ENCODE measurements at regions not wholly inside any gene's neighbourhood (a gene's known extent, or its start where the extent isn't known, plus 50 kb on each side); places are given as distances from the start of the nearest gene placed in this dataset.

GRCh38 chr2:83650161-83650560 lies 808.9 kb downstream of the SUCLG1 start:
- no peak for DNase-seq (ENCODE audit: low spot score)

- no peak for DNase-seq (ENCODE audit: low spot score)
These were observed 818.6 kb downstream of the SUCLG1 start for GRCh38 chr2:83640506-83640905.

GRCh38 chr2:83633423-83633822 lies 825.7 kb downstream of the SUCLG1 start:
- no peak for DNase-seq (ENCODE audit: low spot score)

- no peak for DNase-seq (ENCODE audit: low spot score)
These were observed 828.7 kb downstream of the SUCLG1 start for GRCh38 chr2:83630351-83630750.

- DNase-seq (ENCODE audit: low spot score) = no peak
These were observed 843.6 kb downstream of the SUCLG1 start for GRCh38 chr2:83615511-83615910.

GRCh38 chr2:83613178-83613577 lies 845.9 kb downstream of the SUCLG1 start:
- DNase-seq (ENCODE audit: low spot score) = no peak

GRCh38 chr2:83602753-83603152 lies 856.3 kb downstream of the SUCLG1 start:
- DNase-seq (ENCODE audit: low spot score) = peak; percentile 12

- no peak for DNase-seq (ENCODE audit: low spot score)
These were observed 862.3 kb downstream of the SUCLG1 start for GRCh38 chr2:83596592-83597282.

GRCh38 chr2:83595926-83596325 lies 863.2 kb downstream of the SUCLG1 start:
- peak; percentile 34 for DNase-seq (ENCODE audit: low spot score)

GRCh38 chr2:83595121-83595690 lies 863.9 kb downstream of the SUCLG1 start:
- DNase-seq (ENCODE audit: low spot score) = no peak

GRCh38 chr2:83594241-83595120 lies 864.6 kb downstream of the SUCLG1 start:
- DNase-seq (ENCODE audit: low spot score) = no peak

GRCh38 chr2:83587309-83587708 lies 871.8 kb downstream of the SUCLG1 start:
- peak; percentile 34 for DNase-seq (ENCODE audit: low spot score)

- DNase-seq (ENCODE audit: low spot score) = no peak
These were observed 873.8 kb downstream of the SUCLG1 start for GRCh38 chr2:83585250-83585649.

GRCh38 chr2:83584672-83585071 lies 874.4 kb downstream of the SUCLG1 start:
- no peak for DNase-seq (ENCODE audit: low spot score)

- DNase-seq (ENCODE audit: low spot score) = no peak
These were observed 876.5 kb downstream of the SUCLG1 start for GRCh38 chr2:83582589-83582988.

- DNase-seq (ENCODE audit: low spot score) = no peak
These were observed 879.6 kb downstream of the SUCLG1 start for GRCh38 chr2:83579507-83579906.

GRCh38 chr2:83578405-83578804 lies 880.7 kb downstream of the SUCLG1 start:
- DNase-seq (ENCODE audit: low spot score) = no peak

- DNase-seq (ENCODE audit: low spot score) = no peak
These were observed 884.5 kb downstream of the SUCLG1 start for GRCh38 chr2:83574614-83575013.

- DNase-seq (ENCODE audit: low spot score) = no peak
These were observed 886.0 kb downstream of the SUCLG1 start for GRCh38 chr2:83573060-83573459.

- DNase-seq (ENCODE audit: low spot score) = no peak
These were observed 886.7 kb downstream of the SUCLG1 start for GRCh38 chr2:83572400-83572799.

- no peak for DNase-seq (ENCODE audit: low spot score)
These were observed 891.5 kb downstream of the SUCLG1 start for GRCh38 chr2:83567551-83567950.

- DNase-seq (ENCODE audit: low spot score) = no peak
These were observed 893.5 kb downstream of the SUCLG1 start for GRCh38 chr2:83565626-83566025.

GRCh38 chr2:83565181-83565580 lies 893.9 kb downstream of the SUCLG1 start:
- no peak for DNase-seq (ENCODE audit: low spot score)
